ENCODE measurements at regions not wholly inside any gene's neighbourhood (a gene's known extent, or its start where the extent isn't known, plus 50 kb on each side); places are given as distances from the start of the nearest gene placed in this dataset.
"Not testable (repeated sequence)": the region's sequence is repeated elsewhere in the genome, so short reads cannot be mapped to it uniquely, and the experiment has no call there.

- DNase-seq = no peak
Observed at GRCh38 chr2:184369307-184369706, 229.0 kb upstream of the ZNF804A start.

DNA sequence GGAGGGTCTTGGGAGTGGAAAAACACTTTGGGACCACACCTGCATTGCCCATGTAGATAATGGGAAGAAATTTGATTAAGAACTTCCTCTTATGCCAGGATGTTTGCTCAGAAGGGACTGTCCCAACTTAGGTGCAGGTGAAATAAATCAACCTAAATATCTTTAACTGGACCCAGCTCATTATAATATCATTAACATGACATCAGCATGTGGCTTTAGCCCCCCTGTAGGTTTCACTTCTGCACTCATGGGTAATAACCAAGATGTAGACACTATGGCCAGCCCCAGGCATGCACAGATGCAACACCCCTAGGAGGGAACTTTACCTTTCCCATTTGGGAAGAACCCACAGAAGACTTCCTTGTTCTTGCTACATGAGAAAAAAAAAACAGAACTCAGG lies 227.4 kb upstream of the ZNF804A start:
- DNase-seq = no peak

GRCh38 chr2:184371641-184372040 lies 226.7 kb upstream of the ZNF804A start:
- no peak for DNase-seq

GRCh38 chr2:184372484-184372883 lies 225.8 kb upstream of the ZNF804A start:
- no peak for DNase-seq

- DNase-seq = no peak
Observed at GRCh38 chr2:184394642-184395041, 203.7 kb upstream of the ZNF804A start.

GRCh38 chr2:184402381-184402780 lies 195.9 kb upstream of the ZNF804A start:
- DNase-seq = no peak

DNA sequence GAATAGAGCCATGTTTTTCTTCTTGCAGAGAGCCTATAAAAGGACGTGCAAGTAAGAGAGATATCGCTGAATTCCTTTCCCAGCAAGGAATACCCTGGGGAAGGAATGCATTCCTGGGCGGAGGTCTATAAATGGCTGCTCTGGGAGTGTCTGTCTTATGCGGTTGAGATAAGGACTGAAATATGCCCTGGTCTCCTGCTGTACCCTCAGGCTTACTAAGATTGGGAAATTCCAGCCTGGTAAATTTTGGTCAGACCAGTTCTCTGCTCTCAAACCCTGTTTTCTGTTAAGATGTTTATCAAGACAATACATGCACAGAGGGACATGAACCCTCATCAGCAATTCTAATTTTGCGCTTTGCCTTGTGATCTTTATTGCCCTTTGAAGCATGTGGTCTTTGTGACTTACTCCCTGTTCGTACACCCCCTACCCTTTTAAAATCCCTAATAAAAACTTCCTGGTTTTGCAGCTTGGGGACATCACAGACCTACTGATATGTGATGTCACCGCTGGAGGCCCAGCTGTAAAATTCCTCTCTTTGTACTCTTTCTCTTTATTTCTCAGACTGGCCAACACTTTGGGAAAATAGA lies 191.2 kb upstream of the ZNF804A start:
- not testable (repeated sequence) for DNase-seq

- no peak for DNase-seq
Observed at GRCh38 chr2:184410160-184410559, 188.2 kb upstream of the ZNF804A start.

DNA sequence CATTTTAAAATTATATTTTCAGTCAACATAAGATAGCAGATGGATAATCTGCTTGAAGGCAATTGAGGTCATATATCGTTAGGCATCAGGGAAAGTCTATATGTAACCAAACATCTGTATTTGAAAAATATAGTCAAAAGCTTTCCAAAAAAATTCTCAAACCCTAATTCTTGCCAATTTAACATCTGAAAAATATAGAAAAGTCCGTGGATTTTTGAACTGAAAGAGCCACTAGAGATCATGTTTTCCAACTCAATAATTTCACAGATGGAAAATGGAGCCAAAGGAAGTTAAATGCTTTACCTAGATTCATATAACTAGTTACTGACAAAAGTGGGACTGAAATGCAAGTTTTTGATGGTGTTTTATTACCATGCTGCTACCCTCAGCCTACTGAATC lies 185.1 kb upstream of the ZNF804A start:
- DNase-seq = no peak

DNA sequence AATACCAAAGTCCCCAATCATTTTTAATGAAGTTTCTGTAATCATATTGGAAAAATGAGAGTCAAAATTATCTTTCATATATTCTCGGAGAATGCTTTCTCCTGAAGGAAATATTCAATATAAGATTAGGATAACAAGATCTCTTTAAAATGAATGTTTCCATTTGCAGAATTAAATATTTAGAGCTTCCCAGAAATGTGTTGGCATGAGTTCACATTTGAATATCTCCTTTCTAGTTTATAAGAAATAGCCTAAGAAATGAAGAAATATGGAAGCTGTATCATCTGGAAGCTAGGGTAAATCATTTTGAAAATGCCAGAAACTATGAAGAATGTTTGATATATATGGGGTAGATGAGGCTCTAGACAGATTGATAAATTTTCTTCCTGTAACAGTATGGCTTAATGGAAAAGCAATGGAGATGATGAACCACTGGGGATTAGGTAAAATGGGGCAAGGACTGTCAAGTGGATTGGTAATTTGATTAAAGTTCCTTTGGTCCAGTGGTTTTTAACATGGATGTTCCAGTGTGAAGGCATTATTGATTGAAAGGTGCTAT lies 184.6 kb upstream of the ZNF804A start:
- no peak for DNase-seq

DNA sequence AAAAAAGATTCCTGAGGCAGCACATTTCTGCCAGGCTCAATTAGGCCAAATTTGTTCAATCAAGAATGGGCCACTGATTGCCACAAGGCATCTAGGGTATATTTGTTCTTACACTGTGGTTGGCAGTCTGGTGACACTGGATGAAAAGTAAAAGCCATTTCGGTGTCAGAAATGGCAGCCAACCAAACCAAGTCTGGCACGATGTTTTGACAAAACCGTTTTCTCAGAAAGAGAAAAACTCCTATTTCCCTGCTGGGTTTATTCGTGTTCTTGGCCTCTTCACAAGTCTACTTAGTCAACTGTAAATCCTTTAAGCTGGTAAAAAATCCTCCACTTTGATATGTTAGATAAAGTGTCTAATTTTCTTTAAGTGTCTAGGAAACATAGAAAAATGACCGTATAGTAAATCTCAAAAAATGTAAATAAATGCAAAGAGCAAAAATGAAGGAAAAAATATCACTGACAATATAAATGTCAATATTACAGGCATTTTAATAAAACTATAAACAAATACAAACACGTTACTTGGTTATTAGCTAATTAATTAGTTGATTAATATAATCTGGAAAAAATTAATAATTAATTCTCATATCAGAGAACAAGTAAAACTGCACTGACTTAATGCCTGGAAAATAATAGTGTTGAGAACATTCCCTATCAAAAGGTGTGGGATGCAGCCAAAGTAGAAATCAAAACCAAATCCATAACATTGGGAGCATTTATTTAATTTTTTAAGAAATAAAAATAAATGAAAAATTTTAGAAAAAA lies 182.0 kb upstream of the ZNF804A start:
- no peak for DNase-seq

- DNase-seq = no peak
Observed at GRCh38 chr2:184419744-184420143, 178.6 kb upstream of the ZNF804A start.

GRCh38 chr2:184421456-184421855 lies 176.9 kb upstream of the ZNF804A start:
- DNase-seq = not testable (repeated sequence)

GRCh38 chr2:184425083-184425482 lies 173.2 kb upstream of the ZNF804A start:
- no peak for DNase-seq

GRCh38 chr2:184444217-184444616 lies 154.1 kb upstream of the ZNF804A start:
- no peak for DNase-seq

DNA sequence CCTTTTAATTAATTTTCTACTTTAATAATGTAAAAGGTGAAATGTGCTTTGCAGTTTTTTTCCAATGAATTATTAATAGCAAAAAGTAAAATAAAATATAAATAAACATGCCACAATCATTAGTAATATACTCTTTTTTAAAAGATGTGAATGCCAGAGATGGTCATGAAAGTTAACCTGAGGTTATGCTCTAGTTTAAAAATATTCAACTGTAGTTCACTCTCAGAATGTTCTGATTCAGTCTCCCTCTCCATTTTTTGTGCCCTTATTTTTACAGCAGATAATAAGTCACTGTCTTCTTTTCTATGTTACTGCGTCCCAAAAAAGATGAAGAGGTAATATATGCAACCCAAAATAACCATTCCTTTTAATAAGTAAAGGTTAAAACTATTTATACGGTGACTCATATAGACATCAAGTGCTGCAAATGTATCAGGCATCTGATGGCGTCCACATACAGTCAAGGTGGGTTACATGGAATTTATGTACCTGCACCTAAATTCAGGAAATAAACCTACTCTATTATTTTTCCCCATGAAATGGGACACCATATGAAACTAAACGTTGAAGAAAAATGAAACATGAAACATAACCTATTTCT lies 153.6 kb upstream of the ZNF804A start:
- DNase-seq = no peak

DNA sequence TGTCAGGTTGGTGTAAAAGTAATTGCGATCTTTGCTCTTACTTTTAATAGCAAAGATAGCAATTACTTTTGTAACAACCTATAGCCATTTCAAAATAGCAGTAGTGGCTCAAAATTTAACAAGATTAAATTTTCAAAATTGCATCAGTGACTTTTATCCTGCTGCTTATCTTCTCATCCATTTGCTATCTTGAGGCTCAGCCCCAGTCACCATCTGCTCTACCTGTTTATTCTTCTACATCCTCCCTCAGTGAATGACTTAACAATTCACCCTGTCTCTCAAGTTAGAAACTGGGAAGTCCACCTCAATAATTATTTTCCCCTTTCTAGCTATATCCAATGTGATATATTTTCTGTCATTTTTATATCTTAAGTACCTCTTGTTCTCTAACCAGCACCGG lies 148.6 kb upstream of the ZNF804A start:
- no peak for DNase-seq

- DNase-seq = no peak
Observed at GRCh38 chr2:184452907-184453306, 145.4 kb upstream of the ZNF804A start.

DNA sequence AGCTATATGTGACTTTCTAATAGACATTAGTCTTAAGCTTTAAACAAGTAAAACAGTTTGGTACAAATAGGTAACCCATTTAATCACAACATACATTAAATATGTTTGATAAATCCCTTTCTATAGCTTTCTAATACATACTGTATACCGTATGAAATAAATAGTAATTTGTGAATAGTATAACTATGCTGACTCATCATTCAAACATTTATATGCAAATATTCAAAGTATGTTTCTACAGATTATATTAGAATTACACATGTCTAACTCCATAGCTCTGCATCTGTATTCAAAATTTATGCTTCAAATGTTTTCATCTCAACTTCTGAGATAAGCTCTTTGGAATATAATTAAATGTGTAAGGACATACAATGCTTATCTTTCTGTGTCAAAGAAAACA lies 142.7 kb upstream of the ZNF804A start:
- DNase-seq = no peak

GRCh38 chr2:184456693-184457092 lies 141.6 kb upstream of the ZNF804A start:
- DNase-seq = not testable (repeated sequence)

GRCh38 chr2:184463102-184463865 lies 135.0 kb upstream of the ZNF804A start:
- DNase-seq = no peak

- DNase-seq = no peak
Observed at GRCh38 chr2:184463866-184464248, 134.5 kb upstream of the ZNF804A start.

- no peak for DNase-seq
Observed at GRCh38 chr2:184468826-184469225, 129.5 kb upstream of the ZNF804A start.
